ENCODE measurements at regions not wholly inside any gene's neighbourhood (a gene's known extent, or its start where the extent isn't known, plus 50 kb on each side); places are given as distances from the start of the nearest gene placed in this dataset.
A peak's percentile ranks its signal among the peaks of the same experiment; 100 is the strongest.

DNA sequence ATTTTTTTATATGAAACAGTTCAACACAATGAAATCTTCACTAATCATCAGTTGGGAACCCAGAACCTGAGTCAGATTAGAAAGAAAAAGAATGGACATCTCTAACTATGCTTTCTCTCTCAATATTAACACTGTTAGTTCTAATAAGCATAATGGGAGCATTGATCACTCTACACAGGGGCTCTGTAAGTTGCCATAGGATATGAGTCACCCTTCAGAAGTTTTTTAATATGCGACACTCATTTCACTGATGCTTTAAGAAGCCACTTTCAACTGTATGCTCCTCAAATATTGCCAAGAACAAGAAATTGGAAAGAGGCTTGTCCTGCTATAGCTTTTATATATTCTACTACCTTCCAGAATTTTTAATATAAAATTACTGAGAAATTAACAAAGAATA is 187.0 kb downstream of the AASDH start:
- Histone ChIP-seq H2AFZ (ENCODE audit: low read depth, low read length, poor library complexity, severe bottlenecking) (no peak overlapping the region), H3K4me3 (replicated peaks in 1 of 2; ENCODE audit: low read depth in 1 of 2, low read length in 2 of 2) (no peak overlapping the region), H4K20me1 (ENCODE audit: insufficient read depth) (no peaks in the 10 kb centered on the region), H3K36me3 (ENCODE audit: control insufficient read depth in 1 of 2, insufficient read depth in 2 of 2, low read length in 2 of 2) (no peaks in the 10 kb centered on the region), H3K4me2 (ENCODE audit: low read length) (peak overlapping the region; percentile 27; the same call in 1 of the 2 replicates), H3K27me3 (ENCODE audit: insufficient read depth, low read length) (no peaks in the 10 kb centered on the region), H3K27ac (ENCODE audit: low read depth, low read length) (no peak overlapping the region), H3K79me2 (ENCODE audit: insufficient read depth, low read length) (no peaks in the 10 kb centered on the region), H3K4me1 (ENCODE audit: control insufficient read depth in 1 of 2, insufficient read depth in 2 of 2, low read length in 2 of 2) (peaks cover 0 to 18% of the 10 kb centered on the region in 2 experiments; a peak in 2 of 4 replicates), H3K9ac (ENCODE audit: low read length) (no peak overlapping the region), H3K9me3 (ENCODE audit: control insufficient read depth in 1 of 2, insufficient read depth in 1 of 2, low read depth in 1 of 2, low read length in 2 of 2) (no peaks in the 10 kb centered on the region), H3K9me2 (ENCODE audit: insufficient read depth) (no peaks in the 10 kb centered on the region)
- ChIA-PET POLR2A (no interaction called here), CTCF (no interaction called here), RAD21 (ENCODE audit: low non-redundant PET in 1 of 2, low total read pairs in 2 of 2, uncharacterized antibody in 2 of 2, unreplicated experiment in 2 of 2) (no interaction called here)
- 0 out of 2 replicates have a peak, but pooled peaks have one; percentile 24 for TF ChIP-seq JUND (IDR thresholded peaks at IDR 0.05)
- no peak for TF ChIP-seq CBX3 (IDR thresholded peaks at IDR 0.05; ENCODE audit: low read depth)
- no TSS peak for BruUV-seq (replicated peaks)
- DNase-seq (ENCODE audit: low read depth, low spot score) (no peak), ATAC-seq (peak; percentile 78)
- intact Hi-C loops (cut with micrococcal nuclease): no loop called here

DNA sequence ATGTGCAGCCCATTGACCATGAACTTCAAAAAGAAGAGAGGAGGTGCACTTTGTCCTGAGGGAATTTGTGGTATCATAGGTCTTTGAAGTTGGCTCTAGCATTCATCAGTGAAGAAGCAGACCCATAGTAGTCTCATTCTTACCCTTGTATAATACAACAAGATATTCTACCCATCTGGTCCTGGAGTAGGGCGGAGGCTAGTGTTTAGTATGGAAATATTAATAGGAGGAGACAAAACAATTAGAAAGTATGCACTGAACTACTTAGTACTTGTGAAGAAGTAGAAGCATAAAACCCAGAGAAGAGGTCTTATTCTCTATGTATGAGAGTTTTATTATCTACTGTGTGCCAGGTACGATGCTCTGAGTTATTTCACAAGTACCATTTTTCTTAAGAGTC is 189.0 kb downstream of the AASDH start:
- Histone ChIP-seq H3K27me3 (ENCODE audit: insufficient read depth, low read length) (no peaks in the 10 kb centered on the region), H3K9me3 (ENCODE audit: control insufficient read depth in 1 of 2, insufficient read depth in 1 of 2, low read depth in 1 of 2, low read length in 2 of 2) (no peaks in the 10 kb centered on the region), H3K4me3 (replicated peaks in 1 of 2; ENCODE audit: low read depth in 1 of 2, low read length in 2 of 2) (no peak overlapping the region), H3K27ac (ENCODE audit: low read depth, low read length) (no peak overlapping the region), H2AFZ (ENCODE audit: low read depth, low read length, poor library complexity, severe bottlenecking) (no peak overlapping the region), H3K9me2 (ENCODE audit: insufficient read depth) (no peaks in the 10 kb centered on the region), H4K20me1 (ENCODE audit: insufficient read depth) (no peaks in the 10 kb centered on the region), H3K79me2 (ENCODE audit: insufficient read depth, low read length) (no peaks in the 10 kb centered on the region), H3K9ac (ENCODE audit: low read length) (no peak overlapping the region), H3K4me2 (ENCODE audit: low read length) (no peak overlapping the region), H3K4me1 (ENCODE audit: control insufficient read depth in 1 of 2, insufficient read depth in 2 of 2, low read length in 2 of 2) (peaks cover 0 to 18% of the 10 kb centered on the region in 2 experiments; a peak in 2 of 4 replicates), H3K36me3 (ENCODE audit: control insufficient read depth in 1 of 2, insufficient read depth in 2 of 2, low read length in 2 of 2) (no peaks in the 10 kb centered on the region)
- no peak for ATAC-seq
- no peak for DNase-seq (ENCODE audit: low read depth, low spot score)
- ChIA-PET CTCF (no interaction called here), POLR2A (no interaction called here), RAD21 (ENCODE audit: low non-redundant PET in 1 of 2, low total read pairs in 2 of 2, uncharacterized antibody in 2 of 2, unreplicated experiment in 2 of 2) (no interaction called here)
- TF ChIP-seq, protein P1, sequence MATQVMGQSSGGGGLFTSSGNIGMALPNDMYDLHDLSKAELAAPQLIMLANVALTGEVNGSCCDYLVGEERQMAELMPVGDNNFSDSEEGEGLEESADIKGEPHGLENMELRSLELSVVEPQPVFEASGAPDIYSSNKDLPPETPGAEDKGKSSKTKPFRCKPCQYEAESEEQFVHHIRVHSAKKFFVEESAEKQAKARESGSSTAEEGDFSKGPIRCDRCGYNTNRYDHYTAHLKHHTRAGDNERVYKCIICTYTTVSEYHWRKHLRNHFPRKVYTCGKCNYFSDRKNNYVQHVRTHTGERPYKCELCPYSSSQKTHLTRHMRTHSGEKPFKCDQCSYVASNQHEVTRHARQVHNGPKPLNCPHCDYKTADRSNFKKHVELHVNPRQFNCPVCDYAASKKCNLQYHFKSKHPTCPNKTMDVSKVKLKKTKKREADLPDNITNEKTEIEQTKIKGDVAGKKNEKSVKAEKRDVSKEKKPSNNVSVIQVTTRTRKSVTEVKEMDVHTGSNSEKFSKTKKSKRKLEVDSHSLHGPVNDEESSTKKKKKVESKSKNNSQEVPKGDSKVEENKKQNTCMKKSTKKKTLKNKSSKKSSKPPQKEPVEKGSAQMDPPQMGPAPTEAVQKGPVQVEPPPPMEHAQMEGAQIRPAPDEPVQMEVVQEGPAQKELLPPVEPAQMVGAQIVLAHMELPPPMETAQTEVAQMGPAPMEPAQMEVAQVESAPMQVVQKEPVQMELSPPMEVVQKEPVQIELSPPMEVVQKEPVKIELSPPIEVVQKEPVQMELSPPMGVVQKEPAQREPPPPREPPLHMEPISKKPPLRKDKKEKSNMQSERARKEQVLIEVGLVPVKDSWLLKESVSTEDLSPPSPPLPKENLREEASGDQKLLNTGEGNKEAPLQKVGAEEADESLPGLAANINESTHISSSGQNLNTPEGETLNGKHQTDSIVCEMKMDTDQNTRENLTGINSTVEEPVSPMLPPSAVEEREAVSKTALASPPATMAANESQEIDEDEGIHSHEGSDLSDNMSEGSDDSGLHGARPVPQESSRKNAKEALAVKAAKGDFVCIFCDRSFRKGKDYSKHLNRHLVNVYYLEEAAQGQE (IDR thresholded peaks at IDR 0.05; ENCODE audit: low read depth): no peak
- no peak for TF ChIP-seq SRF (IDR thresholded peaks at IDR 0.05; ENCODE audit: low read depth)
- no peak for TF ChIP-seq POLR2AphosphoS5 (IDR thresholded peaks at IDR 0.05; ENCODE audit: low read depth, low read length)
- TF ChIP-seq, protein P2, sequence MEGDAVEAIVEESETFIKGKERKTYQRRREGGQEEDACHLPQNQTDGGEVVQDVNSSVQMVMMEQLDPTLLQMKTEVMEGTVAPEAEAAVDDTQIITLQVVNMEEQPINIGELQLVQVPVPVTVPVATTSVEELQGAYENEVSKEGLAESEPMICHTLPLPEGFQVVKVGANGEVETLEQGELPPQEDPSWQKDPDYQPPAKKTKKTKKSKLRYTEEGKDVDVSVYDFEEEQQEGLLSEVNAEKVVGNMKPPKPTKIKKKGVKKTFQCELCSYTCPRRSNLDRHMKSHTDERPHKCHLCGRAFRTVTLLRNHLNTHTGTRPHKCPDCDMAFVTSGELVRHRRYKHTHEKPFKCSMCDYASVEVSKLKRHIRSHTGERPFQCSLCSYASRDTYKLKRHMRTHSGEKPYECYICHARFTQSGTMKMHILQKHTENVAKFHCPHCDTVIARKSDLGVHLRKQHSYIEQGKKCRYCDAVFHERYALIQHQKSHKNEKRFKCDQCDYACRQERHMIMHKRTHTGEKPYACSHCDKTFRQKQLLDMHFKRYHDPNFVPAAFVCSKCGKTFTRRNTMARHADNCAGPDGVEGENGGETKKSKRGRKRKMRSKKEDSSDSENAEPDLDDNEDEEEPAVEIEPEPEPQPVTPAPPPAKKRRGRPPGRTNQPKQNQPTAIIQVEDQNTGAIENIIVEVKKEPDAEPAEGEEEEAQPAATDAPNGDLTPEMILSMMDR (IDR thresholded peaks at IDR 0.05 in 2 of 3, conservative IDR thresholded peaks at IDR 0.05 in 1 of 3; ENCODE audit: borderline replicate concordance in 1 of 3, insufficient read depth in 1 of 3, low read depth in 2 of 3, low read length in 2 of 3): no peak
- no peak for TF ChIP-seq SP1 (IDR thresholded peaks at IDR 0.05; ENCODE audit: low read depth)
- TF ChIP-seq JUND (IDR thresholded peaks at IDR 0.05): no peak
- TF ChIP-seq EZH2 (IDR thresholded peaks at IDR 0.05): no peak
- TF ChIP-seq ZNF274 (IDR thresholded peaks at IDR 0.05; ENCODE audit: low read depth, low read length): no peak
- TF ChIP-seq, protein P3, sequence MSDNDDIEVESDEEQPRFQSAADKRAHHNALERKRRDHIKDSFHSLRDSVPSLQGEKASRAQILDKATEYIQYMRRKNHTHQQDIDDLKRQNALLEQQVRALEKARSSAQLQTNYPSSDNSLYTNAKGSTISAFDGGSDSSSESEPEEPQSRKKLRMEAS (IDR thresholded peaks at IDR 0.05): no peak
- TF ChIP-seq POLR2A (IDR thresholded peaks at IDR 0.05; ENCODE audit: borderline replicate concordance, extremely low read depth, insufficient read depth, insufficient read length): no peak
- TF ChIP-seq EGR1 (IDR thresholded peaks at IDR 0.05; ENCODE audit: low read depth): no peak
- no peak for TF ChIP-seq ELF1 (IDR thresholded peaks at IDR 0.05; ENCODE audit: borderline replicate concordance, low read depth)
- no peak for TF ChIP-seq SIN3A (IDR thresholded peaks at IDR 0.05; ENCODE audit: low read depth)
- TF ChIP-seq CEBPB (IDR thresholded peaks at IDR 0.05; ENCODE audit: low read depth): no peak
- BruUV-seq (replicated peaks): no TSS peak
- intact Hi-C loops (cut with micrococcal nuclease): no loop called here

All from HCT116 (cell line).